GM12892 (cell line): ENCODE measurements at regions not wholly inside any gene's neighbourhood (a gene's known extent, or its start where the extent isn't known, plus 50 kb on each side); places are given as distances from the start of the nearest gene placed in this dataset.

Source experiments
- DNase-seq: peaks from one replicate; pipeline ENCODE4 v3.0.0; 2011; ENCODE audit not compliant: insufficient read length
- FAIRE-seq: peaks from 2 replicates; lab custom pipeline; 2011; peaks lifted over from hg19 to GRCh38; lab: Jason Lieb, UNC
- POLR2A ChIP-seq: IDR thresholded peaks from 2 replicates; pipeline ENCODE4 v1.6.1; 2011; ENCODE audit warnings: low read depth, low read length, control low read depth
- POLR2AphosphoS5 ChIP-seq: IDR thresholded peaks from 2 replicates; pipeline ENCODE4 v1.6.1; 2011; ENCODE audit warnings: low read depth, low read length, control low read depth
- TAF1 ChIP-seq: IDR thresholded peaks from 2 replicates; pipeline ENCODE4 v1.6.1; 2011; ENCODE audit warnings: low read depth, mild to moderate bottlenecking, control low read depth, low read length, borderline replicate concordance

DNA sequence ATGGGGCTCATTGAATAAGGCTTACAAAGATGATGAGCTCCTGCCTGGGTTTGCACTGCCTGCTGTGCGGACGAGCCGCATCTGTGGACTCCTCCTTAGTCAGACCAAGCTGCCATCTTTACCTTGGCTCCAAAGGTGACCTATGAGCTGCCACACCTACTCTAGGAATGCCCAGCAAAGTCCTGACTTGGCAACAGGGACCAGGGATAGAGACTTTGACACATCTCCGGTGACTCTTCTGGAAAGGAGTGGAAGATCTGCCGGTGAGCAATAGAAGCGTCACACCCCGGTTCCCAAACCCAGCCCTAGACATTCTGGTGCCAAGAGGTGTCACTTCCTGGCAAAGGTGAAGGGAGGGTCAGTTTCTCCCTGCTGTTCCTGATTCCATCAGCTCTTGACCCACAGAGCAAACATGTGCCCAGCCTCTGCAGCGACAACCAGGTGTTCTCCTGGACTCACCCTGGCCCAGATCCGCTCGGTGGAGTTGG, 50.2 kb upstream of the GTF3A start:
- no peak for DNase-seq
- no peak for FAIRE-seq
- TF ChIP-seq POLR2AphosphoS5 (no peak), TAF1 (no peak), POLR2A (no peak)
